ENCODE measurements at regions not wholly inside any gene's neighbourhood (a gene's known extent, or its start where the extent isn't known, plus 50 kb on each side); places are given as distances from the start of the nearest gene placed in this dataset.

GRCh38 chr19:56917529-56917928 is 77.0 kb upstream of the PEG3 start:
- H3K9me2 ChIP-seq (ENCODE audit: insufficient read depth) = no peaks in the 10 kb centered on the region
- CTCF ChIA-PET = no interaction called here
- no peak for ATAC-seq
- H3K36me3 ChIP-seq (ENCODE audit: control insufficient read depth in 1 of 2, insufficient read depth in 2 of 2, low read length in 2 of 2) = no peaks in the 10 kb centered on the region
- H3K4me1 ChIP-seq (ENCODE audit: control insufficient read depth in 1 of 2, insufficient read depth in 2 of 2, low read length in 2 of 2) = no peaks in the 10 kb centered on the region
- POLR2A ChIA-PET = no interaction called here
- no TSS peak for BruUV-seq (replicated peaks)
- no peaks in the 10 kb centered on the region for H3K79me2 ChIP-seq (ENCODE audit: insufficient read depth, low read length)
- intact Hi-C loops (cut with micrococcal nuclease) = no loop called here
- no peak overlapping the region for H3K4me2 ChIP-seq (ENCODE audit: low read length)
- H3K9ac ChIP-seq (ENCODE audit: low read length) = no peak overlapping the region
- H4K20me1 ChIP-seq (ENCODE audit: insufficient read depth) = no peaks in the 10 kb centered on the region
- DNase-seq (ENCODE audit: low read depth, low spot score) = no peak
- H3K27ac ChIP-seq (ENCODE audit: low read depth, low read length) = no peak overlapping the region
- H2AFZ ChIP-seq (ENCODE audit: low read depth, low read length, poor library complexity, severe bottlenecking) = no peak overlapping the region
- peaks cover 4 to 7% of the 10 kb centered on the region in 2 experiments; a peak in 2 of 4 replicates for H3K9me3 ChIP-seq (ENCODE audit: control insufficient read depth in 1 of 2, insufficient read depth in 1 of 2, low read depth in 1 of 2, low read length in 2 of 2)
- RAD21 ChIA-PET (ENCODE audit: low non-redundant PET in 1 of 2, low total read pairs in 2 of 2, uncharacterized antibody in 2 of 2, unreplicated experiment in 2 of 2) = no interaction called here
- TF ChIP-seq MAX (IDR thresholded peaks at IDR 0.05) (no peak), ZFX (IDR thresholded peaks at IDR 0.05) (no peak), EGR1 (IDR thresholded peaks at IDR 0.05; ENCODE audit: low read depth) (no peak), ZNF274 (IDR thresholded peaks at IDR 0.05; ENCODE audit: low read depth, low read length) (no peak), EZH2 (IDR thresholded peaks at IDR 0.05) (no peak), FOSL1 (IDR thresholded peaks at IDR 0.05; ENCODE audit: low read depth) (no peak), YY1 (IDR thresholded peaks at IDR 0.05; ENCODE audit: extremely low read depth, insufficient replicate concordance, low read depth, low read length) (no peak), JUND (IDR thresholded peaks at IDR 0.05) (no peak)
- no peak overlapping the region for H3K4me3 ChIP-seq (replicated peaks in 1 of 2; ENCODE audit: low read depth in 1 of 2, low read length in 2 of 2)
- no peaks in the 10 kb centered on the region for H3K27me3 ChIP-seq (ENCODE audit: insufficient read depth, low read length)

- H3K27ac ChIP-seq (ENCODE audit: low read depth, low read length) = no peak overlapping the region
- no peak for TF ChIP-seq MAX (IDR thresholded peaks at IDR 0.05)
- TF ChIP-seq ZNF274 (IDR thresholded peaks at IDR 0.05; ENCODE audit: low read depth, low read length) = no peak
- TF ChIP-seq YY1 (IDR thresholded peaks at IDR 0.05; ENCODE audit: extremely low read depth, insufficient replicate concordance, low read depth, low read length) = no peak
- TF ChIP-seq ZBTB33 (IDR thresholded peaks at IDR 0.05; ENCODE audit: extremely low read depth, insufficient replicate concordance, low read length) = no peak
- TF ChIP-seq ZFX (IDR thresholded peaks at IDR 0.05) = no peak
- no peak for TF ChIP-seq EZH2phosphoT487 (IDR thresholded peaks at IDR 0.05; ENCODE audit: borderline replicate concordance)
- H4K20me1 ChIP-seq (ENCODE audit: insufficient read depth) = no peaks in the 10 kb centered on the region
- intact Hi-C loops (cut with micrococcal nuclease) = no loop called here
- H3K36me3 ChIP-seq (ENCODE audit: control insufficient read depth in 1 of 2, insufficient read depth in 2 of 2, low read length in 2 of 2) = no peaks in the 10 kb centered on the region
- no peak overlapping the region for H3K9ac ChIP-seq (ENCODE audit: low read length)
- ATAC-seq (no peak), DNase-seq (ENCODE audit: low read depth, low spot score) (no peak)
- ChIA-PET POLR2A (no interaction called here), CTCF (no interaction called here), RAD21 (ENCODE audit: low non-redundant PET in 1 of 2, low total read pairs in 2 of 2, uncharacterized antibody in 2 of 2, unreplicated experiment in 2 of 2) (no interaction called here)
- H3K4me3 ChIP-seq (replicated peaks in 1 of 2; ENCODE audit: low read depth in 1 of 2, low read length in 2 of 2) = no peak overlapping the region
- H3K4me2 ChIP-seq (ENCODE audit: low read length) = no peak overlapping the region
- no peaks in the 10 kb centered on the region for H3K79me2 ChIP-seq (ENCODE audit: insufficient read depth, low read length)
- H3K4me1 ChIP-seq (ENCODE audit: control insufficient read depth in 1 of 2, insufficient read depth in 2 of 2, low read length in 2 of 2) = no peaks in the 10 kb centered on the region
- no peaks in the 10 kb centered on the region for H3K9me2 ChIP-seq (ENCODE audit: insufficient read depth)
- H3K27me3 ChIP-seq (ENCODE audit: insufficient read depth, low read length) = no peaks in the 10 kb centered on the region
- BruUV-seq (replicated peaks) = no TSS peak
- peaks cover 3 to 4% of the 10 kb centered on the region in 2 experiments; a peak in 2 of 4 replicates for H3K9me3 ChIP-seq (ENCODE audit: control insufficient read depth in 1 of 2, insufficient read depth in 1 of 2, low read depth in 1 of 2, low read length in 2 of 2)
- H2AFZ ChIP-seq (ENCODE audit: low read depth, low read length, poor library complexity, severe bottlenecking) = no peak overlapping the region
Measured at GRCh38 chr19:56917998-56918397, 77.5 kb upstream of the PEG3 start.
